ENCODE measurements at regions not wholly inside any gene's neighbourhood (a gene's known extent, or its start where the extent isn't known, plus 50 kb on each side); places are given as distances from the start of the nearest gene placed in this dataset.

DNA sequence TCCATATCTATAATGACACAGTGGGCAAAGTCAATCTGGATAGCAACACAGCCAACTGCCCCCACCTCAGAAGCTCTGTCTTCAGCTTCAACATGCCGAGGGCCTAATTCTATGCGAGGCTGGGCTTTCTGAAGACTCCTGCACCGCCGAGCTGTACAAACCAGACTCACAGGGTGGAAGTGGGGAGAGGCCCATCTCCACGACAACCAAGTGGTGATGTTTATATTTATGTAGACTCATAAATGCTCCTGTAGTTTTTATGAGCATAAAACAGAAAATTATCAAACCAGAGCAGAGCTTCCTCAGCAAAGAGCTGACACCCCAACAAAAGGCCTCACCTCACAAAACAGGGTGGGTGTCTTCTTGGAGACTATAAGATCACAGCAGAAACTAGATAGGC lies 77.0 kb upstream of the LGALSL start:
- no peak overlapping the region for H3K27ac Mint-ChIP-seq
- Histone ChIP-seq H3K27ac (ENCODE audit: low read depth) (no peak overlapping the region), H4K20me1 (replicated peaks; ENCODE audit: insufficient read depth) (no peaks in the 10 kb centered on the region), H3K4me1 (ENCODE audit: insufficient read depth) (no peaks in the 10 kb centered on the region), H3K4me2 (no peak overlapping the region), H2AFZ (no peak overlapping the region), H3F3A (replicated peaks; ENCODE audit: low read depth) (no peaks in the 10 kb centered on the region), H3K36me3 (ENCODE audit: insufficient read depth) (no peaks in the 10 kb centered on the region), H3K27me3 (ENCODE audit: insufficient read depth) (no peaks in the 10 kb centered on the region), H3K79me2 (replicated peaks; ENCODE audit: insufficient read depth) (no peaks in the 10 kb centered on the region), H3K4me3 (no peak overlapping the region), H3K9me2 (ENCODE audit: insufficient read depth) (0 out of 2 replicates have a peak, but pooled peaks cover 3% of the 10 kb centered on the region)
- no peak for ATAC-seq
- H3K4me3 Mint-ChIP-seq: no peak overlapping the region
- no peak for DNase-seq (ENCODE audit: low spot score)
- H3K36me3 Mint-ChIP-seq (ENCODE audit: low read depth): no peaks in the 10 kb centered on the region
- H3K9me3 Mint-ChIP-seq: peaks cover 3% of the 10 kb centered on the region; the same call in 1 of the 3 replicates
- no peaks in the 10 kb centered on the region for H3K4me1 Mint-ChIP-seq
- peaks cover 2% of the 10 kb centered on the region for H3K27me3 Mint-ChIP-seq (ENCODE audit: insufficient read depth, low read depth, poor library complexity)
- no peak for TF ChIP-seq STAT1 (IDR thresholded peaks at IDR 0.05; ENCODE audit: unreplicated experiment)
- TF ChIP-seq, protein P1, sequence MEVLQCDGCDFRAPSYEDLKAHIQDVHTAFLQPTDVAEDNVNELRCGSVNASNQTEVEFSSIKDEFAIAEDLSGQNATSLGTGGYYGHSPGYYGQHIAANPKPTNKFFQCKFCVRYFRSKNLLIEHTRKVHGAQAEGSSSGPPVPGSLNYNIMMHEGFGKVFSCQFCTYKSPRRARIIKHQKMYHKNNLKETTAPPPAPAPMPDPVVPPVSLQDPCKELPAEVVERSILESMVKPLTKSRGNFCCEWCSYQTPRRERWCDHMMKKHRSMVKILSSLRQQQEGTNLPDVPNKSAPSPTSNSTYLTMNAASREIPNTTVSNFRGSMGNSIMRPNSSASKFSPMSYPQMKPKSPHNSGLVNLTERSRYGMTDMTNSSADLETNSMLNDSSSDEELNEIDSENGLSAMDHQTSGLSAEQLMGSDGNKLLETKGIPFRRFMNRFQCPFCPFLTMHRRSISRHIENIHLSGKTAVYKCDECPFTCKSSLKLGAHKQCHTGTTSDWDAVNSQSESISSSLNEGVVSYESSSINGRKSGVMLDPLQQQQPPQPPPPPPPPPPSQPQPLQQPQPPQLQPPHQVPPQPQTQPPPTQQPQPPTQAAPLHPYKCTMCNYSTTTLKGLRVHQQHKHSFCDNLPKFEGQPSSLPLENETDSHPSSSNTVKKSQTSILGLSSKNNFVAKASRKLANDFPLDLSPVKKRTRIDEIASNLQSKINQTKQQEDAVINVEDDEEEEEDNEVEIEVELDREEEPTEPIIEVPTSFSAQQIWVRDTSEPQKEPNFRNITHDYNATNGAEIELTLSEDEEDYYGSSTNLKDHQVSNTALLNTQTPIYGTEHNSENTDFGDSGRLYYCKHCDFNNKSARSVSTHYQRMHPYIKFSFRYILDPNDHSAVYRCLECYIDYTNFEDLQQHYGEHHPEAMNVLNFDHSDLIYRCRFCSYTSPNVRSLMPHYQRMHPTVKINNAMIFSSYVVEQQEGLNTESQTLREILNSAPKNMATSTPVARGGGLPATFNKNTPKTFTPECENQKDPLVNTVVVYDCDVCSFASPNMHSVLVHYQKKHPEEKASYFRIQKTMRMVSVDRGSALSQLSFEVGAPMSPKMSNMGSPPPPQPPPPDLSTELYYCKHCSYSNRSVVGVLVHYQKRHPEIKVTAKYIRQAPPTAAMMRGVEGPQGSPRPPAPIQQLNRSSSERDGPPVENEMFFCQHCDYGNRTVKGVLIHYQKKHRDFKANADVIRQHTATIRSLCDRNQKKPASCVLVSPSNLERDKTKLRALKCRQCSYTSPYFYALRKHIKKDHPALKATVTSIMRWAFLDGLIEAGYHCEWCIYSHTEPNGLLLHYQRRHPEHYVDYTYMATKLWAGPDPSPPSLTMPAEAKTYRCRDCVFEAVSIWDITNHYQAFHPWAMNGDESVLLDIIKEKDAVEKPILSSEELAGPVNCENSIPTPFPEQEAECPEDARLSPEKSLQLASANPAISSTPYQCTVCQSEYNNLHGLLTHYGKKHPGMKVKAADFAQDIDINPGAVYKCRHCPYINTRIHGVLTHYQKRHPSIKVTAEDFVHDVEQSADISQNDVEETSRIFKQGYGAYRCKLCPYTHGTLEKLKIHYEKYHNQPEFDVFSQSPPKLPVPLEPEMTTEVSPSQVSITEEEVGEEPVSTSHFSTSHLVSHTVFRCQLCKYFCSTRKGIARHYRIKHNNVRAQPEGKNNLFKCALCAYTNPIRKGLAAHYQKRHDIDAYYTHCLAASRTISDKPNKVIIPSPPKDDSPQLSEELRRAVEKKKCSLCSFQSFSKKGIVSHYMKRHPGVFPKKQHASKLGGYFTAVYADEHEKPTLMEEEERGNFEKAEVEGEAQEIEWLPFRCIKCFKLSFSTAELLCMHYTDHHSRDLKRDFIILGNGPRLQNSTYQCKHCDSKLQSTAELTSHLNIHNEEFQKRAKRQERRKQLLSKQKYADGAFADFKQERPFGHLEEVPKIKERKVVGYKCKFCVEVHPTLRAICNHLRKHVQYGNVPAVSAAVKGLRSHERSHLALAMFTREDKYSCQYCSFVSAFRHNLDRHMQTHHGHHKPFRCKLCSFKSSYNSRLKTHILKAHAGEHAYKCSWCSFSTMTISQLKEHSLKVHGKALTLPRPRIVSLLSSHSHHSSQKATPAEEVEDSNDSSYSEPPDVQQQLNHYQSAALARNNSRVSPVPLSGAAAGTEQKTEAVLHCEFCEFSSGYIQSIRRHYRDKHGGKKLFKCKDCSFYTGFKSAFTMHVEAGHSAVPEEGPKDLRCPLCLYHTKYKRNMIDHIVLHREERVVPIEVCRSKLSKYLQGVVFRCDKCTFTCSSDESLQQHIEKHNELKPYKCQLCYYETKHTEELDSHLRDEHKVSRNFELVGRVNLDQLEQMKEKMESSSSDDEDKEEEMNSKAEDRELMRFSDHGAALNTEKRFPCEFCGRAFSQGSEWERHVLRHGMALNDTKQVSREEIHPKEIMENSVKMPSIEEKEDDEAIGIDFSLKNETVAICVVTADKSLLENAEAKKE (CRISPR knock-in tag; IDR thresholded peaks at IDR 0.05): no peak
- no peak for TF ChIP-seq ZNF331 (CRISPR knock-in tag; IDR thresholded peaks at IDR 0.05; ENCODE audit: low read depth)
- TF ChIP-seq JUNB (IDR thresholded peaks at IDR 0.05; ENCODE audit: unreplicated experiment): no peak
- no peak for TF ChIP-seq EZH2 (IDR thresholded peaks at IDR 0.05; ENCODE audit: low read depth, unreplicated experiment)
- no peak for TF ChIP-seq EZH2phosphoT487 (IDR thresholded peaks at IDR 0.05; ENCODE audit: unreplicated experiment)
- TF ChIP-seq CREB1 (CRISPR knock-in tag; IDR thresholded peaks at IDR 0.05; ENCODE audit: low read depth): no peak
- TF ChIP-seq NANOG (IDR thresholded peaks at IDR 0.05; ENCODE audit: borderline replicate concordance): no peak
- TF ChIP-seq, protein P2, sequence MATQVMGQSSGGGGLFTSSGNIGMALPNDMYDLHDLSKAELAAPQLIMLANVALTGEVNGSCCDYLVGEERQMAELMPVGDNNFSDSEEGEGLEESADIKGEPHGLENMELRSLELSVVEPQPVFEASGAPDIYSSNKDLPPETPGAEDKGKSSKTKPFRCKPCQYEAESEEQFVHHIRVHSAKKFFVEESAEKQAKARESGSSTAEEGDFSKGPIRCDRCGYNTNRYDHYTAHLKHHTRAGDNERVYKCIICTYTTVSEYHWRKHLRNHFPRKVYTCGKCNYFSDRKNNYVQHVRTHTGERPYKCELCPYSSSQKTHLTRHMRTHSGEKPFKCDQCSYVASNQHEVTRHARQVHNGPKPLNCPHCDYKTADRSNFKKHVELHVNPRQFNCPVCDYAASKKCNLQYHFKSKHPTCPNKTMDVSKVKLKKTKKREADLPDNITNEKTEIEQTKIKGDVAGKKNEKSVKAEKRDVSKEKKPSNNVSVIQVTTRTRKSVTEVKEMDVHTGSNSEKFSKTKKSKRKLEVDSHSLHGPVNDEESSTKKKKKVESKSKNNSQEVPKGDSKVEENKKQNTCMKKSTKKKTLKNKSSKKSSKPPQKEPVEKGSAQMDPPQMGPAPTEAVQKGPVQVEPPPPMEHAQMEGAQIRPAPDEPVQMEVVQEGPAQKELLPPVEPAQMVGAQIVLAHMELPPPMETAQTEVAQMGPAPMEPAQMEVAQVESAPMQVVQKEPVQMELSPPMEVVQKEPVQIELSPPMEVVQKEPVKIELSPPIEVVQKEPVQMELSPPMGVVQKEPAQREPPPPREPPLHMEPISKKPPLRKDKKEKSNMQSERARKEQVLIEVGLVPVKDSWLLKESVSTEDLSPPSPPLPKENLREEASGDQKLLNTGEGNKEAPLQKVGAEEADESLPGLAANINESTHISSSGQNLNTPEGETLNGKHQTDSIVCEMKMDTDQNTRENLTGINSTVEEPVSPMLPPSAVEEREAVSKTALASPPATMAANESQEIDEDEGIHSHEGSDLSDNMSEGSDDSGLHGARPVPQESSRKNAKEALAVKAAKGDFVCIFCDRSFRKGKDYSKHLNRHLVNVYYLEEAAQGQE (IDR thresholded peaks at IDR 0.05; ENCODE audit: unreplicated experiment): no peak
- TF ChIP-seq, protein P3, sequence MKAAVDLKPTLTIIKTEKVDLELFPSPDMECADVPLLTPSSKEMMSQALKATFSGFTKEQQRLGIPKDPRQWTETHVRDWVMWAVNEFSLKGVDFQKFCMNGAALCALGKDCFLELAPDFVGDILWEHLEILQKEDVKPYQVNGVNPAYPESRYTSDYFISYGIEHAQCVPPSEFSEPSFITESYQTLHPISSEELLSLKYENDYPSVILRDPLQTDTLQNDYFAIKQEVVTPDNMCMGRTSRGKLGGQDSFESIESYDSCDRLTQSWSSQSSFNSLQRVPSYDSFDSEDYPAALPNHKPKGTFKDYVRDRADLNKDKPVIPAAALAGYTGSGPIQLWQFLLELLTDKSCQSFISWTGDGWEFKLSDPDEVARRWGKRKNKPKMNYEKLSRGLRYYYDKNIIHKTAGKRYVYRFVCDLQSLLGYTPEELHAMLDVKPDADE (IDR thresholded peaks at IDR 0.05): no peak
- TF ChIP-seq, protein P4, sequence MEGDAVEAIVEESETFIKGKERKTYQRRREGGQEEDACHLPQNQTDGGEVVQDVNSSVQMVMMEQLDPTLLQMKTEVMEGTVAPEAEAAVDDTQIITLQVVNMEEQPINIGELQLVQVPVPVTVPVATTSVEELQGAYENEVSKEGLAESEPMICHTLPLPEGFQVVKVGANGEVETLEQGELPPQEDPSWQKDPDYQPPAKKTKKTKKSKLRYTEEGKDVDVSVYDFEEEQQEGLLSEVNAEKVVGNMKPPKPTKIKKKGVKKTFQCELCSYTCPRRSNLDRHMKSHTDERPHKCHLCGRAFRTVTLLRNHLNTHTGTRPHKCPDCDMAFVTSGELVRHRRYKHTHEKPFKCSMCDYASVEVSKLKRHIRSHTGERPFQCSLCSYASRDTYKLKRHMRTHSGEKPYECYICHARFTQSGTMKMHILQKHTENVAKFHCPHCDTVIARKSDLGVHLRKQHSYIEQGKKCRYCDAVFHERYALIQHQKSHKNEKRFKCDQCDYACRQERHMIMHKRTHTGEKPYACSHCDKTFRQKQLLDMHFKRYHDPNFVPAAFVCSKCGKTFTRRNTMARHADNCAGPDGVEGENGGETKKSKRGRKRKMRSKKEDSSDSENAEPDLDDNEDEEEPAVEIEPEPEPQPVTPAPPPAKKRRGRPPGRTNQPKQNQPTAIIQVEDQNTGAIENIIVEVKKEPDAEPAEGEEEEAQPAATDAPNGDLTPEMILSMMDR (conservative IDR thresholded peaks at IDR 0.05; ENCODE audit: low read depth in 2 of 2): no peak
- TF ChIP-seq ZNF114 (CRISPR knock-in tag; IDR thresholded peaks at IDR 0.05): no peak
- no peak for TF ChIP-seq POLR2AphosphoS5 (IDR thresholded peaks at IDR 0.05; ENCODE audit: low read depth)

Measured in GM23338 (cell line).